OCI-LY3 (cell line): ENCODE measurements at regions not wholly inside any gene's neighbourhood (a gene's known extent, or its start where the extent isn't known, plus 50 kb on each side); places are given as distances from the start of the nearest gene placed in this dataset.

Source experiments
- CTCF ChIP-seq: fragments of 200-600, 300-600 bp; sonication (generic); IDR thresholded peaks from 2 replicates; pipeline ENCODE4 v1.5.1; 2014; ENCODE audit warnings: antibody characterized with exemption, low read length, low read depth
- EZH2phosphoT487 ChIP-seq: fragments of 200-600 bp; shearing (Covaris generic); IDR thresholded peaks from 2 replicates; pipeline ENCODE4 v1.6.1; 2018; ENCODE audit warnings: antibody characterized with exemption, mixed run types, low read depth

GRCh38 chr2:84187258-84187657 is 271.8 kb downstream of the SUCLG1 start:
- TF ChIP-seq CTCF (no peak), EZH2phosphoT487 (no peak)
